ENCODE measurements at regions not wholly inside any gene's neighbourhood (a gene's known extent, or its start where the extent isn't known, plus 50 kb on each side); places are given as distances from the start of the nearest gene placed in this dataset.

DNA sequence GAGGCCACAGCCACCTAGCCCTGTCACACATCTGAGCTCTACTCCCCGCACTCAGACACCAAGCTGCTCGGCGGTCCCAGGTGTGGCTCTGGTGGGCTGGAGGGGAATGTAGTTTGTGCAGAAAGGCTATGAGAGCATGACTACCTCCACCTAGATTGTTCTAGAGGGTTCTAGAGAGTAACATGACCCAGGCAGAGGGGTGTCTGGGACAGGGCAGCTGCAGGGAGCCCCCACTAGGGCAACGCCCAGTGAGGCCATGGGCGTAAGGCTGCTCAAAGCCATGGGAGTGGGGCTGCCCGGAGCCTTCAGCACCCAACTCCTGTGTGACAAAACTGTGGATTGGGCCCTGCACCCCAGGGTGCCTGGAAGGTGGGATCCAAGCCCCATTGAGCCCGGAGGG lies 511.4 kb upstream of the MYT1L start:
- TF ChIP-seq, protein P1, sequence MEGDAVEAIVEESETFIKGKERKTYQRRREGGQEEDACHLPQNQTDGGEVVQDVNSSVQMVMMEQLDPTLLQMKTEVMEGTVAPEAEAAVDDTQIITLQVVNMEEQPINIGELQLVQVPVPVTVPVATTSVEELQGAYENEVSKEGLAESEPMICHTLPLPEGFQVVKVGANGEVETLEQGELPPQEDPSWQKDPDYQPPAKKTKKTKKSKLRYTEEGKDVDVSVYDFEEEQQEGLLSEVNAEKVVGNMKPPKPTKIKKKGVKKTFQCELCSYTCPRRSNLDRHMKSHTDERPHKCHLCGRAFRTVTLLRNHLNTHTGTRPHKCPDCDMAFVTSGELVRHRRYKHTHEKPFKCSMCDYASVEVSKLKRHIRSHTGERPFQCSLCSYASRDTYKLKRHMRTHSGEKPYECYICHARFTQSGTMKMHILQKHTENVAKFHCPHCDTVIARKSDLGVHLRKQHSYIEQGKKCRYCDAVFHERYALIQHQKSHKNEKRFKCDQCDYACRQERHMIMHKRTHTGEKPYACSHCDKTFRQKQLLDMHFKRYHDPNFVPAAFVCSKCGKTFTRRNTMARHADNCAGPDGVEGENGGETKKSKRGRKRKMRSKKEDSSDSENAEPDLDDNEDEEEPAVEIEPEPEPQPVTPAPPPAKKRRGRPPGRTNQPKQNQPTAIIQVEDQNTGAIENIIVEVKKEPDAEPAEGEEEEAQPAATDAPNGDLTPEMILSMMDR (IDR thresholded peaks at IDR 0.05) = no peak
- no peak for TF ChIP-seq POLR2A (IDR thresholded peaks at IDR 0.05)

Data from right lobe of liver (tissue), 4 donors.